Heart left ventricle (tissue), 13 donors: ENCODE measurements at regions not wholly inside any gene's neighbourhood (a gene's known extent, or its start where the extent isn't known, plus 50 kb on each side); places are given as distances from the start of the nearest gene placed in this dataset.

ENCODE experiments used
- POLR2A ChIP-seq, 2 donors: fragments of 450-650 bp; IDR thresholded peaks; one replicate each; pipeline ENCODE4 v1.6.1; 2017; ENCODE audit warnings: antibody characterized with exemption in 2 of 2, mild to moderate bottlenecking in 2 of 2, moderate library complexity in 2 of 2
- TF ChIP-seq, protein P1 (sequence below), 12 donors: fragments of 200-600 bp; sonication (generic) in 4 of 12; IDR thresholded peaks; one replicate each; pipeline versions ENCODE4 v1.5.0 to v1.8.0; 2018 to 2022; ENCODE audit warnings: antibody characterized with exemption in 12 of 12, mild to moderate bottlenecking in 5 of 12
- donor health status: ischemic (EF 13 %, LVEDD 7.1; RV severe dilation, severe dysfunction).
- donor health status: DM: no; HTN: yes; CAD: no.
- donor health status: DM: no; HTN: no; CAD: no.
- donor health status: ischemic (EF 25% LVEDD 6.9; RV normal size, moderate dysfunction).
- donor health status: ischemic (EF 25% LVEDD 5.7; RV mildly dilated, moderate dysfunction).
- donor health status: ischemic (EF 35%, LVEDD 5.7; RV mildly dilated, moderate dysfunction).
- donor health status: nonischemic (EF 11% LVEDD 7.7; RV severe dilation, severe dysfunction).
- donor health status: DM: yes; HTN: yes; CAD: no.
- donor health status: PGD.
- donor health status: ischemic (EF 29% LVEDD 5.4; RV normal size, mild dysfunction).
- donor health status: nonischemic (EF 23%, LVEDD 6.1; RV moderate dilation, normal function).

- TF ChIP-seq, protein P1, sequence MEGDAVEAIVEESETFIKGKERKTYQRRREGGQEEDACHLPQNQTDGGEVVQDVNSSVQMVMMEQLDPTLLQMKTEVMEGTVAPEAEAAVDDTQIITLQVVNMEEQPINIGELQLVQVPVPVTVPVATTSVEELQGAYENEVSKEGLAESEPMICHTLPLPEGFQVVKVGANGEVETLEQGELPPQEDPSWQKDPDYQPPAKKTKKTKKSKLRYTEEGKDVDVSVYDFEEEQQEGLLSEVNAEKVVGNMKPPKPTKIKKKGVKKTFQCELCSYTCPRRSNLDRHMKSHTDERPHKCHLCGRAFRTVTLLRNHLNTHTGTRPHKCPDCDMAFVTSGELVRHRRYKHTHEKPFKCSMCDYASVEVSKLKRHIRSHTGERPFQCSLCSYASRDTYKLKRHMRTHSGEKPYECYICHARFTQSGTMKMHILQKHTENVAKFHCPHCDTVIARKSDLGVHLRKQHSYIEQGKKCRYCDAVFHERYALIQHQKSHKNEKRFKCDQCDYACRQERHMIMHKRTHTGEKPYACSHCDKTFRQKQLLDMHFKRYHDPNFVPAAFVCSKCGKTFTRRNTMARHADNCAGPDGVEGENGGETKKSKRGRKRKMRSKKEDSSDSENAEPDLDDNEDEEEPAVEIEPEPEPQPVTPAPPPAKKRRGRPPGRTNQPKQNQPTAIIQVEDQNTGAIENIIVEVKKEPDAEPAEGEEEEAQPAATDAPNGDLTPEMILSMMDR (IDR thresholded peaks at IDR 0.05) = no peak
- no peak for TF ChIP-seq POLR2A (IDR thresholded peaks at IDR 0.05)
These were observed 528.4 kb upstream of the AMOT start for GRCh38 chrX:113369056-113369455.
